SK-N-MC (cell line): ENCODE measurements at regions not wholly inside any gene's neighbourhood (a gene's known extent, or its start where the extent isn't known, plus 50 kb on each side); places are given as distances from the start of the nearest gene placed in this dataset.

ENCODE experiments used
- EZH2 ChIP-seq: fragments of 200-600 bp; sonication (generic); IDR thresholded peaks from one replicate; pipeline ENCODE4 v1.6.1; 2017; ENCODE audit warnings: antibody characterized with exemption
- FOXP2 ChIP-seq: optimal IDR thresholded peaks from 2 replicates; pipeline ENCODE3; 2011; ENCODE audit warnings: mild to moderate bottlenecking, moderate library complexity; ENCODE audit not compliant: insufficient read depth; ENCODE audit errors: extremely low read length, control extremely low read depth
- POLR2AphosphoS5 ChIP-seq: IDR thresholded peaks from 2 replicates; pipeline ENCODE4 v1.6.1; 2012; ENCODE audit warnings: mild to moderate bottlenecking, low read depth, low read length, borderline replicate concordance

DNA sequence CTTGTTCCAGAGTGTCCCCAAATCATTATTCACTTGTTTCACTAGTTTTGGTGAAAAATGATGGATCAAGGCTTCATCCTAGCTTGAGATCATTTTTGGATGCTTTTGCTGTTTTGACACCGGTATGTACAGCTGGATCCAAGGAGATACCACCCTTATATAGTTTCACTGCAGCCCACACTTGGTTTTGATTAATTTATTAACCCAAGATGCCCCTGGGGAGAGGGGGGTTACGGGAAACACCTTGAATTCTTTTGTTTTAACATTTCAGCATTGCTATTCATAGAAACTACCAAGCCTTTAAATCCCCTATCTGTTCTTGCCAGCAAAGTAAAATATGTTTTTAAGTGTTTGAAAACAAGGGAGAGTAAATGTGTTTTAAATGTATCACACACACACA lies 457.7 kb upstream of the RUNX1 start:
- TF ChIP-seq EZH2 (no peak), POLR2AphosphoS5 (no peak), FOXP2 (no peak)
